Progenitor cell of endocrine pancreas (in vitro differentiated cells): ENCODE measurements at regions not wholly inside any gene's neighbourhood (a gene's known extent, or its start where the extent isn't known, plus 50 kb on each side); places are given as distances from the start of the nearest gene placed in this dataset.

ENCODE experiments used
- DNase-seq: peaks from one replicate; pipeline ENCODE4 v3.0.0; 2021; ENCODE audit warnings: low spot score; ENCODE audit not compliant: unreplicated experiment
- H3K27ac Mint-ChIP-seq: 2 replicates; pipeline ENCODE4 v1.8.0; 2021; ENCODE audit warnings: mild to moderate bottlenecking, moderate library complexity, mixed read lengths
- H3K27me3 Mint-ChIP-seq: 2 replicates; pipeline ENCODE4 v1.8.0; 2021; ENCODE audit warnings: mixed read lengths
- H3K36me3 Mint-ChIP-seq: 2 replicates; pipeline ENCODE4 v1.8.0; 2022; ENCODE audit warnings: mixed read lengths; ENCODE audit not compliant: insufficient read depth
- H3K4me1 Mint-ChIP-seq: 2 replicates; pipeline ENCODE4 v1.8.0; 2021; ENCODE audit warnings: low read depth, mixed read lengths
- H3K4me3 Mint-ChIP-seq: 2 replicates; pipeline ENCODE4 v1.8.0; 2021; ENCODE audit warnings: low read depth, mild to moderate bottlenecking, moderate library complexity, mixed read lengths
- H3K9me3 Mint-ChIP-seq: 2 replicates; pipeline ENCODE4 v1.8.0; 2021; ENCODE audit warnings: low read depth, mixed read lengths
- TF ChIP-seq, protein P1 (sequence below): fragments of 200-600 bp; sonication (generic); IDR thresholded peaks from one replicate; pipeline ENCODE4 v1.5.0; 2021; ENCODE audit warnings: antibody characterized with exemption, mild to moderate bottlenecking; ENCODE audit not compliant: unreplicated experiment

DNA sequence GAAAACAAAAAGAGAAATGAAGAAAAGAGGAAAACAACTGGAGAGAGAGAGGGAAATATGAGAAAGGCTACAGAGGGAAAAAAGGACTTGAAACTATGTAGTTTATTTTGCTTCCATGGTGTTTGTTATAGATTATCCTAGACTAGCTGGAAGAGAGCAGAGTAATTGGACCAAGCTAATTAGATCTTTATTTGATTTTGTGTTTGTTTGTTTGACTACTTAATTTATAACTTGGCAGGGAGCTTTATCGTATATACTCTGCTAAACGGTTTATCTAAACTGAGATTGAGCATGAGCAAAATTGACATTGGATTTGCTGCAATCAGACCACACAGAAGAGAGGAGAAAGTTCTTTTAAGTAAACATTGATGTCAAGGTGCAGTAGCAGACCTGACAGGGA is 443.8 kb upstream of the USP24 start:
- H3K27me3 Mint-ChIP-seq = peaks cover 3% of the 10 kb centered on the region
- H3K36me3 Mint-ChIP-seq = no peaks in the 10 kb centered on the region
- H3K27ac Mint-ChIP-seq = no peak overlapping the region
- no peak for DNase-seq
- peaks cover 12% of the 10 kb centered on the region for H3K9me3 Mint-ChIP-seq
- peaks cover 2% of the 10 kb centered on the region for H3K4me1 Mint-ChIP-seq
- TF ChIP-seq, protein P1, sequence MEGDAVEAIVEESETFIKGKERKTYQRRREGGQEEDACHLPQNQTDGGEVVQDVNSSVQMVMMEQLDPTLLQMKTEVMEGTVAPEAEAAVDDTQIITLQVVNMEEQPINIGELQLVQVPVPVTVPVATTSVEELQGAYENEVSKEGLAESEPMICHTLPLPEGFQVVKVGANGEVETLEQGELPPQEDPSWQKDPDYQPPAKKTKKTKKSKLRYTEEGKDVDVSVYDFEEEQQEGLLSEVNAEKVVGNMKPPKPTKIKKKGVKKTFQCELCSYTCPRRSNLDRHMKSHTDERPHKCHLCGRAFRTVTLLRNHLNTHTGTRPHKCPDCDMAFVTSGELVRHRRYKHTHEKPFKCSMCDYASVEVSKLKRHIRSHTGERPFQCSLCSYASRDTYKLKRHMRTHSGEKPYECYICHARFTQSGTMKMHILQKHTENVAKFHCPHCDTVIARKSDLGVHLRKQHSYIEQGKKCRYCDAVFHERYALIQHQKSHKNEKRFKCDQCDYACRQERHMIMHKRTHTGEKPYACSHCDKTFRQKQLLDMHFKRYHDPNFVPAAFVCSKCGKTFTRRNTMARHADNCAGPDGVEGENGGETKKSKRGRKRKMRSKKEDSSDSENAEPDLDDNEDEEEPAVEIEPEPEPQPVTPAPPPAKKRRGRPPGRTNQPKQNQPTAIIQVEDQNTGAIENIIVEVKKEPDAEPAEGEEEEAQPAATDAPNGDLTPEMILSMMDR = no peak
- H3K4me3 Mint-ChIP-seq = no peak overlapping the region

DNA sequence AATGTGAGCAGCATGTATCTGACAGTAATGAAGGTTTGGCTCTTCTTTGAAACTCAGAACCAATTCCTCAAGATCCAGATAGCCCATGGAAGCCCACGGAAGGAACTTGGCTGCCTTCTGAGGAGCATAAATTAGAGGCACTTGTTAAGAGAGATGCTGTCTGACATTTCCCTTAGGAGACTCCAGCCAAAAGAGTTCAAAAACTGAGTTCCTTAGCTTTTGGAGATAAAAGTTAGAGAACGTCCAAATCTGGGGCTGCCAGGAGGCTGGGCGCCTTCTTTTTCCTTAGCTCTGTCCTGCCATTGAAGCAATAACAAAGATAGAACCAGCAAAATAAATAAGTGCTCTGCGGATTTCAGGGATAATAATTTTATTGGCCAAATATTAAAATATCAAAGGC is 439.6 kb upstream of the USP24 start:
- TF ChIP-seq, protein P1 = no peak
- Mint-ChIP-seq H3K27me3 (peaks cover 3% of the 10 kb centered on the region), H3K4me1 (peaks cover 2% of the 10 kb centered on the region), H3K36me3 (no peaks in the 10 kb centered on the region), H3K4me3 (no peak overlapping the region), H3K27ac (no peak overlapping the region), H3K9me3 (peaks cover 3% of the 10 kb centered on the region)
- no peak for DNase-seq

DNA sequence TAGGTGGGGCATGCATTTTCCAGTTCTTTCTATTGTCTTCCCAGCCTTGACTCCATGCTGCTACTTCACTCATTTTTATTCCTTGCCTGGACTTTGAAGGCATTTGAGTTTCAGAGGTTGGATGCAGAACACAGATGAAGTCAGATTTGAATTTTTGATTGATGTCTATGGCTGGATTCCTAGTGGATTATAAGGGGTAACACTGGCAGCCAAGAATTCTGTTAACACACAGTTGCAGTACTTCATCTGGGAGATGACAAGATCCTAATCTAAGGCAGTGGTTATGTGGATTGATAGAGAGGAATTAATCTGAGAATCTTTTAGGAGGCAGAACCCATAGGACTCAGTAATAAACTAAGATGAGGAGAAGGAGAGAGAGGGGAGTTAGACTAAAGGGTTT is 439.0 kb upstream of the USP24 start:
- H3K27ac Mint-ChIP-seq = no peak overlapping the region
- no peak overlapping the region for H3K4me3 Mint-ChIP-seq
- peaks cover 3% of the 10 kb centered on the region for H3K9me3 Mint-ChIP-seq
- TF ChIP-seq, protein P1 = no peak
- peaks cover 3% of the 10 kb centered on the region for H3K27me3 Mint-ChIP-seq
- DNase-seq = no peak
- peaks cover 2% of the 10 kb centered on the region for H3K4me1 Mint-ChIP-seq
- H3K36me3 Mint-ChIP-seq = no peaks in the 10 kb centered on the region

DNA sequence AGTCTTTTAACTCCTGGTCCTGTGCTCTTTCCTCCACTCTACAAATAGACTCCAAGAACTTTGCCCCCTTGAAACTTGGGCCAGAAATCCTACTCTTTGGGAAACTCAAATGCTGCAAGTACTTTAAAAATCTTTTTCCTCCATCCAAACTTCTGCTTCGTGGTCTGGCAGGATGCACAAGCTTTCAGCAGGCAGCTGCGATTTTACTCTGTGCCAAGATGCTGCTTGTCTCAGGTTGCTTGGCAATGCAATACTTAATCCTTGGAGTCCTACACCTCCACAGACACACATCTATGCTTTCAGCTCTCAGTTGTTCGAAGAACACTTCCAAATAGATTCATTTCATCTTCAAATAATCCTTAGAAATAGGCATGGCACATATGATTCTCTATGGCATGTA is 435.3 kb upstream of the USP24 start:
- Mint-ChIP-seq H3K9me3 (no peaks in the 10 kb centered on the region), H3K4me1 (no peaks in the 10 kb centered on the region), H3K36me3 (no peaks in the 10 kb centered on the region), H3K27me3 (peaks cover 6% of the 10 kb centered on the region), H3K27ac (no peak overlapping the region), H3K4me3 (no peak overlapping the region)
- no peak for DNase-seq
- TF ChIP-seq, protein P1 = no peak

DNA sequence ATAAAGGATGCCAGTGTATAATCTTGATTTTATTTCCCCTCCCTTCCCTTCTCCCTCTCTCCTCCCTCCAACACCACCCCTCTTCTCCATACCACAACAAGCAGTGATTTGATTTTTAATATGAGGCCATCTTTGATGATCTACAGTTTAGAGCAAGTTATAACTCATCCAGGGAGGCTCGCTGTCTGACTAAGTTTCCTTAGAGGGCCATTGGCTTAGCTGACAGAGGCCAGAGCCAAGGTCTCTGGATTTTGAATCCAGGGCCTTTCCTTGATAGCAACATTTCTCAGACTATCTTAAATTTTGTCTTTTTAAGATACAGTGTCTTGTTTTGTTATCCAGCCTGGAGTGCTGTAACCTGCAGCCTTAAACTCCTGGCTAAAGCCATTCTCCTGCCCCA is 431.0 kb upstream of the USP24 start:
- TF ChIP-seq, protein P1 = no peak
- H3K27me3 Mint-ChIP-seq = peaks cover 10% of the 10 kb centered on the region
- no peaks in the 10 kb centered on the region for H3K4me1 Mint-ChIP-seq
- H3K27ac Mint-ChIP-seq = no peak overlapping the region
- H3K36me3 Mint-ChIP-seq = no peaks in the 10 kb centered on the region
- H3K9me3 Mint-ChIP-seq = no peaks in the 10 kb centered on the region
- no peak overlapping the region for H3K4me3 Mint-ChIP-seq
- DNase-seq = no peak
